ENCODE measurements at regions not wholly inside any gene's neighbourhood (a gene's known extent, or its start where the extent isn't known, plus 50 kb on each side); places are given as distances from the start of the nearest gene placed in this dataset.

DNA sequence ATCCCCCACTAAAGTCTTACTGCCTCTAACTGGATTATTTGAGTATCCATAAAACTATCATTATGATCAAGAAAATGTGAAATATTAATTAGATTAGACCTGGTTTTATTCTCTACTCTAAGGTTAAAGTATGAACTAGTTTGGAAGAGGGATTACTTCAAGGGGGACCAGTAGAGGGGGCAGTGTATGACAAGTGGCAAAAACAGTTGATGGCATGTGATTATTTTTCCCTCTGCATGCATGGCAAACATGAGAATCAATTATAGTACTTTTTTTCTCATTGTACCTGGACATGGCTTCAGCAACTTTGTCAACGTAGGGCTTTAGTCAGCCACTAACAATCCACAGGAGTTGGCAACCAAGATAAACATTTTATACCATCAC is 145.0 kb upstream of the SLC38A2 start:
- no peaks in the 10 kb centered on the region for H4K20me1 ChIP-seq (ENCODE audit: insufficient read depth, low read length)
- no peaks in the 10 kb centered on the region for H3K36me3 ChIP-seq (replicated peaks in 1 of 2; ENCODE audit: control insufficient read depth in 1 of 2, insufficient read depth in 2 of 2, low read length in 2 of 2)
- Mint-ChIP-seq H3K4me3 (no peak overlapping the region), H3K36me3 (no peaks in the 10 kb centered on the region), H3K27ac (no peak overlapping the region), H3K27me3 (ENCODE audit: low read depth in 3 of 3) (peaks cover 0 to 2% (median 0%) of the 10 kb centered on the region in 3 donors), H3K4me1 (peaks cover 12% of the 10 kb centered on the region), H3K9me3 (peaks cover 0 to 3% (median 0%) of the 10 kb centered on the region in 7 donors)
- no peak overlapping the region for H3K9ac ChIP-seq (ENCODE audit: insufficient read depth, low read length, poor library complexity, severe bottlenecking)
- H3K4me1 ChIP-seq (ENCODE audit: control insufficient read depth in 1 of 2, insufficient read depth in 2 of 2, low read length in 2 of 2) = no peaks in the 10 kb centered on the region
- no peak overlapping the region for H3K4me2 ChIP-seq (replicated peaks; ENCODE audit: extremely low read depth, low read length, poor library complexity, severe bottlenecking)
- 75% methylated on average over 1 of the region's 1 CpG for WGBS (ENCODE audit: insufficient coverage)
- intact Hi-C loops (cut with micrococcal nuclease) = no loop called here
- peak overlapping the region; percentile 12 for H2AFZ ChIP-seq (ENCODE audit: insufficient read depth, low read depth, low read length, poor library complexity, severe bottlenecking)
- no peak overlapping the region for H3K27ac ChIP-seq (ENCODE audit: low read depth in 1 of 2, low read length in 2 of 2)
- no peak for DNase-seq
- no peaks in the 10 kb centered on the region for H3K79me2 ChIP-seq (ENCODE audit: insufficient read depth, low read length)
- no peak overlapping the region for H3K4me3 ChIP-seq (replicated peaks in 1 of 3; ENCODE audit: low read depth in 2 of 3, low read length in 3 of 3)
- no peaks in the 10 kb centered on the region for H3K9me3 ChIP-seq (replicated peaks in 1 of 2; ENCODE audit: control insufficient read depth in 1 of 2, insufficient read depth in 1 of 2, low read length in 2 of 2)
- TF ChIP-seq, protein P1, sequence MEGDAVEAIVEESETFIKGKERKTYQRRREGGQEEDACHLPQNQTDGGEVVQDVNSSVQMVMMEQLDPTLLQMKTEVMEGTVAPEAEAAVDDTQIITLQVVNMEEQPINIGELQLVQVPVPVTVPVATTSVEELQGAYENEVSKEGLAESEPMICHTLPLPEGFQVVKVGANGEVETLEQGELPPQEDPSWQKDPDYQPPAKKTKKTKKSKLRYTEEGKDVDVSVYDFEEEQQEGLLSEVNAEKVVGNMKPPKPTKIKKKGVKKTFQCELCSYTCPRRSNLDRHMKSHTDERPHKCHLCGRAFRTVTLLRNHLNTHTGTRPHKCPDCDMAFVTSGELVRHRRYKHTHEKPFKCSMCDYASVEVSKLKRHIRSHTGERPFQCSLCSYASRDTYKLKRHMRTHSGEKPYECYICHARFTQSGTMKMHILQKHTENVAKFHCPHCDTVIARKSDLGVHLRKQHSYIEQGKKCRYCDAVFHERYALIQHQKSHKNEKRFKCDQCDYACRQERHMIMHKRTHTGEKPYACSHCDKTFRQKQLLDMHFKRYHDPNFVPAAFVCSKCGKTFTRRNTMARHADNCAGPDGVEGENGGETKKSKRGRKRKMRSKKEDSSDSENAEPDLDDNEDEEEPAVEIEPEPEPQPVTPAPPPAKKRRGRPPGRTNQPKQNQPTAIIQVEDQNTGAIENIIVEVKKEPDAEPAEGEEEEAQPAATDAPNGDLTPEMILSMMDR (IDR thresholded peaks at IDR 0.05) = no peak
- H3K27me3 ChIP-seq (ENCODE audit: control insufficient read depth in 2 of 2, insufficient read depth in 2 of 2, low read length in 2 of 2) = no peaks in the 10 kb centered on the region

DNA sequence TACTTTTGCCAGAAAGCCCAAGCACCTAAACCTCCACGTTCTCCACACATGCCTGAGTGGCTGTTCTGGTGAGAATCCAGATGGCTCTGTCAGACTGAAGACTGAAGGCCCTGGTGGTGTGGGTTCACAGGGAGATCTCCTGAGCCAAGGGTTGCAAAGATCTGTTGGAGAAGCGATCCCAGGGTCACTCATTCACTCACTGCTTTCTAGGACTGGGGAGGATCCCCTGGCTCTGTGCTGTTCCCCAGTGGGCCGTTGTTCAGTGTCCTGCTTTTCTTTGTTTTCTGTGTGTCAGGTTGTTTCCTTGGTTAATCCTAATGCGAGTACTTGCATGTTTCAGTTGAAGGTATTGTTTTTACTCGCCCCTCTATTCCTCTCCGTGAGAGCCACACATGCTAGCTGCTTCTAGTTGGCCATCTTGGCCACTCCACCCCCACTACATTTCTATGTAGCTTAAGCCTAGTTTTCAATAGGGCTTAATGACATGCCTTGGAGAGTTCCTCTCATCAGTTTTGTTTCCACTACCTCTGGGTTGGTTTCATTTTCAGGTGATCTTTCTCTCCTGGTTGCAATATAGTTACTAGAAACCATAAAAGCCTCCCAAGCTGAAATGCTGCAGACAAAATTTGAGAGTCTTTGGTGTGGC is 144.5 kb upstream of the SLC38A2 start:
- Histone ChIP-seq H3K36me3 (replicated peaks in 1 of 2; ENCODE audit: control insufficient read depth in 1 of 2, insufficient read depth in 2 of 2, low read length in 2 of 2) (no peaks in the 10 kb centered on the region), H3K9me3 (replicated peaks in 1 of 2; ENCODE audit: control insufficient read depth in 1 of 2, insufficient read depth in 1 of 2, low read length in 2 of 2) (no peaks in the 10 kb centered on the region), H3K9ac (ENCODE audit: insufficient read depth, low read length, poor library complexity, severe bottlenecking) (no peak overlapping the region), H3K4me1 (ENCODE audit: control insufficient read depth in 1 of 2, insufficient read depth in 2 of 2, low read length in 2 of 2) (no peaks in the 10 kb centered on the region), H3K4me2 (replicated peaks; ENCODE audit: extremely low read depth, low read length, poor library complexity, severe bottlenecking) (no peak overlapping the region), H3K79me2 (ENCODE audit: insufficient read depth, low read length) (no peaks in the 10 kb centered on the region), H4K20me1 (ENCODE audit: insufficient read depth, low read length) (no peaks in the 10 kb centered on the region), H3K27ac (ENCODE audit: low read depth in 1 of 2, low read length in 2 of 2) (no peak overlapping the region), H3K4me3 (replicated peaks in 1 of 3; ENCODE audit: low read depth in 2 of 3, low read length in 3 of 3) (no peak overlapping the region), H3K27me3 (ENCODE audit: control insufficient read depth in 2 of 2, insufficient read depth in 2 of 2, low read length in 2 of 2) (no peaks in the 10 kb centered on the region), H2AFZ (ENCODE audit: insufficient read depth, low read depth, low read length, poor library complexity, severe bottlenecking) (peak overlapping the region; percentile 12)
- no peaks in the 10 kb centered on the region for H3K36me3 Mint-ChIP-seq
- H3K27ac Mint-ChIP-seq = peak overlapping the region in 2 of 7 donors; percentile 16 to 30
- DNase-seq = no peak
- no peak overlapping the region for H3K4me3 Mint-ChIP-seq
- peaks cover 0 to 3% (median 0%) of the 10 kb centered on the region in 7 donors for H3K9me3 Mint-ChIP-seq
- peaks cover 9% of the 10 kb centered on the region for H3K4me1 Mint-ChIP-seq
- TF ChIP-seq, protein P1 (IDR thresholded peaks at IDR 0.05) = no peak
- peaks cover 0 to 2% (median 0%) of the 10 kb centered on the region in 3 donors for H3K27me3 Mint-ChIP-seq (ENCODE audit: low read depth in 3 of 3)
- no CpG with 5 or more reads among the region's 6 CpGs for WGBS (ENCODE audit: insufficient coverage)
- intact Hi-C loops (cut with micrococcal nuclease) = no loop called here

Measured in CD14-positive monocyte (primary cell).